Osteocyte (in vitro differentiated cells): ENCODE measurements at regions not wholly inside any gene's neighbourhood (a gene's known extent, or its start where the extent isn't known, plus 50 kb on each side); places are given as distances from the start of the nearest gene placed in this dataset.
"Not testable (repeated sequence)": the region's sequence is repeated elsewhere in the genome, so short reads cannot be mapped to it uniquely, and the experiment has no call there.

Experiments used
- DNase-seq: peaks from one replicate; pipeline ENCODE4 v3.0.0; 2021; ENCODE audit warnings: mixed read lengths; ENCODE audit not compliant: unreplicated experiment; ENCODE audit errors: extremely low spot score
- H3K27ac Mint-ChIP-seq: one replicate; pipeline ENCODE4 v1.8.0; 2021; ENCODE audit warnings: mild to moderate bottlenecking, mixed read lengths; ENCODE audit not compliant: unreplicated experiment
- H3K27me3 Mint-ChIP-seq: one replicate; pipeline ENCODE4 v1.8.0; 2021; ENCODE audit warnings: mixed read lengths; ENCODE audit not compliant: unreplicated experiment
- H3K36me3 Mint-ChIP-seq: one replicate; pipeline ENCODE4 v1.8.0; 2021; ENCODE audit warnings: mixed read lengths; ENCODE audit not compliant: unreplicated experiment
- H3K4me1 Mint-ChIP-seq: one replicate; pipeline ENCODE4 v1.8.0; 2021; ENCODE audit warnings: mixed read lengths; ENCODE audit not compliant: unreplicated experiment
- H3K4me3 Mint-ChIP-seq: one replicate; pipeline ENCODE4 v1.8.0; 2021; ENCODE audit warnings: mild to moderate bottlenecking, moderate library complexity, mixed read lengths; ENCODE audit not compliant: unreplicated experiment
- H3K9me3 Mint-ChIP-seq: one replicate; pipeline ENCODE4 v1.8.0; 2021; ENCODE audit warnings: mixed read lengths; ENCODE audit not compliant: unreplicated experiment
- TF ChIP-seq, protein P1 (sequence below): fragments of 200-600 bp; sonication (generic); IDR thresholded peaks from 2 replicates; pipeline ENCODE4 v1.5.0; 2021; ENCODE audit warnings: antibody characterized with exemption, mild to moderate bottlenecking, moderate library complexity

DNA sequence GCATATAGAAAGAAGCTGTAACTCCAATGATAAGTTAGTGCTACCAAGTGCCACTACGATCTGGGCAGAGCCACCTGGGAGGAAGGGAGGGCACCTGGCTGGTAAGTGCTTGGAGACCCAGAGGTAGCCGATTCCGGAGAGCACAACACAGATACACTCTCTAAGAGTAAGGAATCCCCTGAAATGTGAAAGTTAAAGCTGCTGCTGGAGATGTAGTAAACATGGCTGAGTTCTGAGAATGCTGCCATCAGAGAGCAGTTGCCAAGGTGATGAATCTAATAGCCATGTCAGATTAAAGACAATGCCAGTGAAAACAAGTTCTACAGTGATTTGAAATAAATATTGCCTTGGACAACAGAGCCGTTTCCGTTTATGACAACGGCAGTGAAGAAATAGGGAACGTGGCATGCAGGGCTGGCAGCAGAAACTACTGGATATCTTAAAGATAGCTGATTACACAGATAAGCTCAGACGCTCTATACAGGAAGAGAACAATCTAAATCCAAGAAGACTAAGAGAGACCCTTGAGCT, 561.2 kb upstream of the C9orf72 start:
- Mint-ChIP-seq H3K4me1 (no peaks in the 10 kb centered on the region), H3K36me3 (no peaks in the 10 kb centered on the region), H3K27me3 (no peaks in the 10 kb centered on the region), H3K9me3 (no peaks in the 10 kb centered on the region), H3K27ac (no peak overlapping the region), H3K4me3 (no peak overlapping the region)
- no peak for DNase-seq
- TF ChIP-seq, protein P1, sequence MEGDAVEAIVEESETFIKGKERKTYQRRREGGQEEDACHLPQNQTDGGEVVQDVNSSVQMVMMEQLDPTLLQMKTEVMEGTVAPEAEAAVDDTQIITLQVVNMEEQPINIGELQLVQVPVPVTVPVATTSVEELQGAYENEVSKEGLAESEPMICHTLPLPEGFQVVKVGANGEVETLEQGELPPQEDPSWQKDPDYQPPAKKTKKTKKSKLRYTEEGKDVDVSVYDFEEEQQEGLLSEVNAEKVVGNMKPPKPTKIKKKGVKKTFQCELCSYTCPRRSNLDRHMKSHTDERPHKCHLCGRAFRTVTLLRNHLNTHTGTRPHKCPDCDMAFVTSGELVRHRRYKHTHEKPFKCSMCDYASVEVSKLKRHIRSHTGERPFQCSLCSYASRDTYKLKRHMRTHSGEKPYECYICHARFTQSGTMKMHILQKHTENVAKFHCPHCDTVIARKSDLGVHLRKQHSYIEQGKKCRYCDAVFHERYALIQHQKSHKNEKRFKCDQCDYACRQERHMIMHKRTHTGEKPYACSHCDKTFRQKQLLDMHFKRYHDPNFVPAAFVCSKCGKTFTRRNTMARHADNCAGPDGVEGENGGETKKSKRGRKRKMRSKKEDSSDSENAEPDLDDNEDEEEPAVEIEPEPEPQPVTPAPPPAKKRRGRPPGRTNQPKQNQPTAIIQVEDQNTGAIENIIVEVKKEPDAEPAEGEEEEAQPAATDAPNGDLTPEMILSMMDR: no peak

DNA sequence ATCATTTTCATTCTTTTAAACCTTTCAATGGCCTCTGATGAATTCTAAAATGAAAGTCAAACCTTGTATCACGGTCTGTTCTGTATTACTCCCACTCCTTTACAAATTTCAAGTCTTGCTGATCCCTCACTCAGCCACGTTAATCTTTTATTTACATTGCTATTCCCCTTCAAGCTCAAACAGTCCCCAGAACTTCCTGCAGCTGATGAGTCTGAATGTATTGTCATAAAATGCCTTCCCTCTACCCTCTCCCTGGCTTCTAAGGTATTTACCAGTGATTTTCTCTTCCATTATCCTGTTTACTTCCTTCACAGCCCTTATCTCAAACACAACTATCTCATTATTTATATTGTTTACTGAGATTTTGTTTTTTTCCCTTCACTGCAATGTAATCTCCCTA, 562.3 kb upstream of the C9orf72 start:
- no peak overlapping the region for H3K27ac Mint-ChIP-seq
- H3K4me3 Mint-ChIP-seq: no peak overlapping the region
- DNase-seq: no peak
- H3K27me3 Mint-ChIP-seq: no peaks in the 10 kb centered on the region
- TF ChIP-seq, protein P1: no peak
- H3K36me3 Mint-ChIP-seq: no peaks in the 10 kb centered on the region
- no peaks in the 10 kb centered on the region for H3K9me3 Mint-ChIP-seq
- H3K4me1 Mint-ChIP-seq: no peaks in the 10 kb centered on the region

DNA sequence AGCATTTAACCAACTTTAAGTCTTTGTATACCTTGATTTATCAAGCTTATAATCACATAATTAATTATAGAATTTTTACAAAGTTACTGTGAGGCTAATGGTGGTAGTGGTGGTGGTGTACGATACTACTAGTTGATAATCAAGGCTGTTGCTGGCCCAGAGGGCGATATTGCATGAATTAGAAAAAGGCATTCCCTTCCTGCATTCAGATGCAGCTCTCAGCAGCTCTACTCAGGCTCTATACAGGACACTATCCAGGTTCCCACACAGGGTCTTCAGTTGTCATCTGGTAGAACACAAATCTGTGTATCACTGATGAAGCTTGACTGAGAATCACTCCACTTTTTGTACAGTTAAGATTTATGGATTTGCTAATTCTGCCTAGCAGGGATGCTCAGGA, 562.8 kb upstream of the C9orf72 start:
- Mint-ChIP-seq H3K36me3 (no peaks in the 10 kb centered on the region), H3K4me1 (no peaks in the 10 kb centered on the region), H3K27me3 (no peaks in the 10 kb centered on the region), H3K4me3 (no peak overlapping the region), H3K9me3 (no peaks in the 10 kb centered on the region), H3K27ac (no peak overlapping the region)
- no peak for DNase-seq
- TF ChIP-seq, protein P1: no peak

DNA sequence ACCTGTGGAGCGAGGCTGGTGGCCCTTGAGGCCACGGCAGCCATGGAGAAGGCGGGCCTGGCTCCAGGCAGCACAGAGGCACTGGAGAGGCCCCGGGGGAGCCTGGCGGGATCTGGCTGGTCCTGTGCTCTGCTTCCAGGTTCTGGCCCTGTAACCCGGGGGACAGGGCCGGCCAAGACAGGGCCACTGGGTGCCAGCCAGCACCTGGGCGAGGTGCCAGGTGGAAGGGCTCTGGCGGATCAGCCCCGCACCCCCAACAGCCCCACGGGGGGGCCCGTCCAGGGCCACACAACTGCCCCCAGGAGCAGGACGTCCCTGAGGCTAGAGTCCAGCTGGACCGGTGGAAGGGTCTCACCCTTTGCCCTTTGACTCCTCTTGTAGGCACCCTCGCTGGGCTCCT, 574.1 kb upstream of the C9orf72 start:
- H3K27me3 Mint-ChIP-seq, H3K9me3 Mint-ChIP-seq, H3K4me3 Mint-ChIP-seq, H3K27ac Mint-ChIP-seq, DNase-seq, H3K4me1 Mint-ChIP-seq, H3K36me3 Mint-ChIP-seq: not testable (repeated sequence)

DNA sequence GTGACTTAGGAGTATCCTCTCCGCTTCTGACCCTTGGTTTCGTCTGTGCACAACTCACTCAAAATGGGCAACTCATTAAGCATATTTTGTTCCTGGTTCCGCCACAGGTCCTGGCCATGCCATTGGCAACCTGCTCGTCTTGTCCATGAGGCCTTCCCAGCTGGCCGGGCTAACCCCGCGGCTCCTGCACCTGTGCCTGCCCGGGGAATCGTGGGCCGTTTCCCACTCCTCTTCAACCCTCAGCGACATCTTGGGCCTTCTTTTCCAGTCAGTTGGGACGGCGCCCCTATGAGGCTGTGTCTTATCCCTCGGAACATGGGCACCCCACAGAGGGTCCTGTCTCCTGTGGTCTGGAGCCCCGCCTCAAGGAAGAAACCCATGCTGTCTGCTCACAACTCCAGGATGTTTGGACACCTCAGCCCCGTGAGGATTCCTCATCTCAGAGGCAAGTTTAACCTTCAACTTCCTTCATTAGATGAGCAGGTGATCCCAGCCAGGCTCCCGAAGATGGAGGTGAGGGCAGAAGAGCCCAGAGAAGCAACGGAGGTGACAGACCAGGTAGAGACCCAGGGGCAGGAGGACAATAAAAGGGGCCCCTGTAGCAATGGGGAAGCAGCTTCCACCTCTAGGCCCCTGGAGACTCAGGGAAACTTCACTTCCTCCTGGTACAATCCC, 574.8 kb upstream of the C9orf72 start:
- H3K9me3 Mint-ChIP-seq, H3K4me1 Mint-ChIP-seq, H3K36me3 Mint-ChIP-seq, H3K27me3 Mint-ChIP-seq, H3K27ac Mint-ChIP-seq, H3K4me3 Mint-ChIP-seq, DNase-seq: not testable (repeated sequence)

DNA sequence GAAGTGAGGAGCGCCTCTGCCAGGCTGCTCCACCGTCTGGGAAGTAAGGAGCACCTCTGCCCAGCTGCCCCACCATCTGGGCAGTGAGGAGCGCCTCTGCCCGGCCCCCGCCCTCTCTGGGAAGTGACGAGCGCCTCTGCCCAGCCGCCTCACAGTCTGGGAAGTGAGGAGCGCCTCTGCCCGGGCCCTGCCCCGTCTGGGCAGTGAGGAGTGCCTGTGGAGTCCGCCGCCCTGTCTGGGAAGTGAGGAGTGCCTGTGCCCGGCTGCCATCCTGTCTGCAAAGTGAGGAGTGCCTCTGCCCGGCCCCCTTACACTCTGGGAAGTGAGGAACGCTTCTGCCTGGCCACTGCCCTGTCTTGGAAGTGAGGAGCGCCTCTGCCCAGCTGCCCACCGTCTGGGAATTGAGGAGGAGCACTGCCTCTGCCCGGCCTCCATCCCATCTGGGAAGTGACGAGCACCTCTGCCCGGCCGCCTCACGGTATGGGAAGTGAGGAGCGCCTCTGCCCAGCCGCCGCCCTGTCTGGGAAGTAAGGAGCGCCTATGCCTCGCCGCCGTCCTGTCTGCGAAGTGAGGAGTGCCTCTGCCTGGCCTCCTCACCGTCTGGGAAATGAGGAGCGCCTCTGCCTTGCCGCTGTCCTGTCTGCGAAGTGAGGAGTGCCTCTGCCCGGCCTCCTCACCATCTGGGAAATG, 576.2 kb upstream of the C9orf72 start:
- H3K27ac Mint-ChIP-seq, H3K27me3 Mint-ChIP-seq, H3K9me3 Mint-ChIP-seq, H3K36me3 Mint-ChIP-seq, H3K4me1 Mint-ChIP-seq, H3K4me3 Mint-ChIP-seq, DNase-seq: not testable (repeated sequence)
